ENCODE measurements at regions not wholly inside any gene's neighbourhood (a gene's known extent, or its start where the extent isn't known, plus 50 kb on each side); places are given as distances from the start of the nearest gene placed in this dataset.
A peak's percentile ranks its signal among the peaks of the same experiment; 100 is the strongest.

DNA sequence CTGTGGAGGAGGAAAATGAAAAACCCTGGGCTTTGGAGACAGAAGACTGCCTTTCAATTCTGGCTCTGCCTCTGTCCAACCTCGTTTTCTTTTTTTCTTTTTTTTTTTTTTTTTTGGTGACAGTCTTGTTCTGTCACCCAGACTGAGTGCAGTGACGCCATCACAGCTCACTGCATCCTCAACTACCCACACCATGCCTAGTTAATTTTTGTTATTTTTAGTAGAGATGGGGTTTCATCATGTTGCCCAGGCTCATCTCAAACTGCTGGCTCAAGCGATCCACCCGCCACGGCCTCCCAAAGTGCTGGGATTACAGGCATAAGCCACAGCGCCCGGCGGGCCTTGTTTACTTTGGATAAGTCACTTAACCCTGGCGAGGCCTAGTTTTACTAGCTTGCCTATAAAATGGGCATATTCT lies 66.3 kb upstream of the SLC25A26 start:
- 57 to 65% methylated on average over 9 of the region's 9 CpGs for WGBS, 2 donors
- no peaks in the 10 kb centered on the region for H3K36me3 ChIP-seq
- peak overlapping the region in 2 of 4 donors; percentile 19 to 32 for H3K4me3 ChIP-seq
- TF ChIP-seq EP300 (IDR thresholded peaks at IDR 0.05): no peak
- no peak for TF ChIP-seq POLR2A (IDR thresholded peaks at IDR 0.05)
- TF ChIP-seq CTCF (IDR thresholded peaks at IDR 0.05): no peak
- no peaks in the 10 kb centered on the region for H3K9me3 ChIP-seq
- no peak overlapping the region for H3K27ac ChIP-seq
- DNase-seq (ENCODE audit: low spot score in 2 of 2): no peak
- H3K4me1 ChIP-seq: no peaks in the 10 kb centered on the region
- H3K27me3 ChIP-seq: no peaks in the 10 kb centered on the region

DNA sequence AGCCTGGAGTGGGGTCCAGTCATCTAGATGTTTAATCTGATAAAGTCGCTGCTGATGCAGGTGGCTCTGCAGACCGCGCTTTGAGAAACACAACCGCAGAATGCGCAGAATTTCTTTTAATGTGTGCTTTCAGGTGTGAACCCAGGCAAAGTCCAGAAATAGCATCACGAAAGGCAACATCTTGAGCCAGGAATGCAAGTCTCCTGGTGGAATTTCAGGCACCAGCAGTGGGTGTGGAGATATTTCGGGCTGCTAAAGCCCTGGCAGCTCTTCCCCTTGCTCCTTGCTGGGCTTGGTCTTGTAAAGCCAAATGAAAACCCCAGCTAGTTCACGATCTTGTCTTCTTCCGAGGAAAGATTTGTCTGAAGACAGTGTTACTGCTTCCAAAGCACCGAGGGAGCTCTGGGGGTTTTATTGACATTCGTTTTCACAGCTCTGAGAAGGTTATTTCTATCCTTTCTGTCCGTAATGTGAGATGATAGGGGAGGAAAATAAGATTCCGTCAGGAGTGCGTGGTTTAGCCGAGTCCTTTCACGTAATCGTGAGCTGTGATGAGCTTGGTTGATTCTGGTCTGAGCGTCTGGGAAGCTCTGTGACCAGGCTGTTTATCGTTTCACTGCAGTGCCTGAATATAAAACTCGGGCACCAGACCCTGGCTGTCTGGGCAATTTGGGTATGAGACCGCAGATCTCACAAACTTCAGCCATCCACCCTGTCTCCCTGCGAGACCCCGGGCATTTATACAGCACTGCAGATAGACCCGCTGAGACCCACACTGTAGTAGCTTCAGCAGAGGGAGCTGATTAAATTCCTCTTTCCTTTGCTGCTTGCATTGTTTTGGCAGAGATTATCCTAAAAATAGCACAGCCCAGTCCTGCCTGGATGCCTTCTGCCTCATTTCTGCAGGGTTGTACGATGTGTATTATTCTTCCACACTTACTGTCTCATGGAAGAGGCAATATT lies 67.0 kb upstream of the SLC25A26 start:
- Histone ChIP-seq H3K27me3 (no peaks in the 10 kb centered on the region), H3K27ac (peak overlapping the region in 1 of 4 donors; percentile 53), H3K9me3 (no peaks in the 10 kb centered on the region), H3K36me3 (no peaks in the 10 kb centered on the region), H3K4me3 (peak overlapping the region; percentile 1 to 32 (median 12)), H3K4me1 (no peaks in the 10 kb centered on the region)
- DNase-seq (ENCODE audit: low spot score in 2 of 2): no peak
- 31 to 40% methylated on average over 25 of the region's 25 CpGs for WGBS, 2 donors
- TF ChIP-seq CTCF (IDR thresholded peaks at IDR 0.05) (no peak), POLR2A (IDR thresholded peaks at IDR 0.05) (no peak), EP300 (IDR thresholded peaks at IDR 0.05) (no peak)

DNA sequence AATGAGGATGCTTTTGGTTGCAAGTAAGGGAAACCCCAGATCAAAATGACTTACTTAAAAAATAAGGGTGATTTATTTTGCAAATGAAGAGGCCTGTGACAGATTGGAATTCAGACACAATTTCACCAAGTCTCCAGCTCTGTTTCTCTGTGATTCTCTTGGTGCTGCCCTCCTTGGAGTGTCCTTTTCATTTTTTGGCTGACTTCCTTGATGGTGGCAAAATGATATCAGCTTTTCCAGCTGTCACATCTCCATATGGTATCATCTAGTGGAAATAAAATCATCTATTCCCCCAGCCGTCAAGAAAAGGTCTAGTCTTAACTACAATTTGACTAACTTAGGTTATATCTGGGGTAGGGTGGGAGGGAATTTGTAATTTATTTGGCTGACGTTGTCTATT lies 68.5 kb upstream of the SLC25A26 start:
- DNase-seq (ENCODE audit: low spot score in 2 of 2): no peak
- WGBS, 2 donors: 91 to 94% methylated on average over 2 of the region's 2 CpGs
- no peak overlapping the region for H3K4me3 ChIP-seq

DNA sequence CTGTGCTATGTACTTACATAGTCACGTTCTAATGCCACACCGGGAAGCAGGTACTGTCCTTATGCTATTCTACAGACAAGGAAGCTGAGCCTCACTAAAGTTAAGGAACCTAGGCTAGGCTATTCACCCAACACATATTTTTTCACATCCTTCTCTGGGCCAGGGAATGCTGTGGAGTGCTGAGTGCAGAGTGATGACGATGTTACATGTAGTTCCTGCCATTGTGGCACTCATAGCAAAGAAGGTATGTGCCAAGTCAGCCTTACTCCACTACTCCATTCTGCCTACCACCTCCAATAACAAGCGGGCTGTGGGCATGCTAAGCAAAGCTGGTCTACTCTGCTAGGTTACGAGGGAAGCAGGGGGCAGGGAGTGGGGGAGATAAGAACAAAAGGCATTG lies 69.8 kb upstream of the SLC25A26 start:
- Histone ChIP-seq H3K36me3 (no peaks in the 10 kb centered on the region), H3K9me3 (no peaks in the 10 kb centered on the region), H3K27ac (no peak overlapping the region), H3K4me3 (no peak overlapping the region), H3K4me1 (no peaks in the 10 kb centered on the region), H3K27me3 (no peaks in the 10 kb centered on the region)
- TF ChIP-seq EP300 (IDR thresholded peaks at IDR 0.05): no peak
- TF ChIP-seq CTCF (IDR thresholded peaks at IDR 0.05): no peak
- no peak for TF ChIP-seq POLR2A (IDR thresholded peaks at IDR 0.05)
- WGBS, 2 donors: 92 to 96% methylated on average over 5 of the region's 5 CpGs
- no peak for DNase-seq (ENCODE audit: low spot score in 2 of 2)

More for the DNA sequence above, 68.5 kb upstream of the SLC25A26 start:
- Histone ChIP-seq H3K36me3 (no peaks in the 10 kb centered on the region), H3K27ac (no peak overlapping the region), H3K4me1 (no peaks in the 10 kb centered on the region), H3K27me3 (no peaks in the 10 kb centered on the region), H3K9me3 (no peaks in the 10 kb centered on the region)
- TF ChIP-seq POLR2A (IDR thresholded peaks at IDR 0.05) (no peak), EP300 (IDR thresholded peaks at IDR 0.05) (no peak), CTCF (IDR thresholded peaks at IDR 0.05) (no peak)

- H3K27me3 ChIP-seq: no peaks in the 10 kb centered on the region
- WGBS, 2 donors: 58 to 75% methylated on average over 1 of the region's 1 CpG
- H3K9me3 ChIP-seq: no peaks in the 10 kb centered on the region
- H3K4me1 ChIP-seq: no peaks in the 10 kb centered on the region
- no peak overlapping the region for H3K27ac ChIP-seq
- TF ChIP-seq EP300 (IDR thresholded peaks at IDR 0.05): no peak
- TF ChIP-seq CTCF (IDR thresholded peaks at IDR 0.05): no peak
- TF ChIP-seq POLR2A (IDR thresholded peaks at IDR 0.05): no peak
- no peak for DNase-seq (ENCODE audit: low spot score in 2 of 2)
- H3K4me3 ChIP-seq: no peak overlapping the region
- H3K36me3 ChIP-seq: no peaks in the 10 kb centered on the region
Measured at GRCh38 chr3:66149269-66149668, 71.5 kb upstream of the SLC25A26 start.

Measured in tibial nerve (tissue), 4 donors.